ENCODE measurements at regions not wholly inside any gene's neighbourhood (a gene's known extent, or its start where the extent isn't known, plus 50 kb on each side); places are given as distances from the start of the nearest gene placed in this dataset.
"Not testable (repeated sequence)": the region's sequence is repeated elsewhere in the genome, so short reads cannot be mapped to it uniquely, and the experiment has no call there.

DNA sequence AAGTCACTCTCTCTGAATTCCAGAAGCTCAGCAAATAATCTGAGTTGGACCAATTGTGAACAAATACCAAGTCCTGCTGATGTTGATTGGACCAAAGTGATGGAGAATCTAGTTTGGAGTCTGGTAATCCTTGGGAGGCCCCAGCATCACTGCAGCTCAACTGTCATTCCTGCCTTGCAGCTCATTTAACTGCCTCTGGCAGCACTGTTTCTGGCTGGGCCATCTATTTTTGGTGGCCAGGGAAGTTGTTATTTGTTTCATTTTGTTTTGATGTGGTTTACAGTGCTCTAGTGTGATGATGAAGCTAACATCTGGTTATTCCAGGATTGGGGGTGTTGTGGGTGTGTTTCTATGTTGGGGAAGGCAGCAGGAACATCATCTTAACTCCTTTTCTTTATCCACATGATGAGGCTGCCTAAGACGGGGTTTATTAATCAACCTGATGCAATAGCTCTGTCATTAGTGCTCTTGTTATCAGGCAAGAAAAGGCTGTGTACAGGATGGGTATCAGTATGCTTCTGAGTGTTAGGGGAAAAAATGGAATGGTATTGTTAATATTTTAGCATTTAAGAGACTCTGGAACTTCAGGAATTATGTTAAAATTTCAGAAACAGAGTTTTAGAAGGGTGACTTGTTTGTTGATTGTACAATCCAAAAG is 91.7 kb upstream of the SEC22B start:
- TF ChIP-seq, protein P1, sequence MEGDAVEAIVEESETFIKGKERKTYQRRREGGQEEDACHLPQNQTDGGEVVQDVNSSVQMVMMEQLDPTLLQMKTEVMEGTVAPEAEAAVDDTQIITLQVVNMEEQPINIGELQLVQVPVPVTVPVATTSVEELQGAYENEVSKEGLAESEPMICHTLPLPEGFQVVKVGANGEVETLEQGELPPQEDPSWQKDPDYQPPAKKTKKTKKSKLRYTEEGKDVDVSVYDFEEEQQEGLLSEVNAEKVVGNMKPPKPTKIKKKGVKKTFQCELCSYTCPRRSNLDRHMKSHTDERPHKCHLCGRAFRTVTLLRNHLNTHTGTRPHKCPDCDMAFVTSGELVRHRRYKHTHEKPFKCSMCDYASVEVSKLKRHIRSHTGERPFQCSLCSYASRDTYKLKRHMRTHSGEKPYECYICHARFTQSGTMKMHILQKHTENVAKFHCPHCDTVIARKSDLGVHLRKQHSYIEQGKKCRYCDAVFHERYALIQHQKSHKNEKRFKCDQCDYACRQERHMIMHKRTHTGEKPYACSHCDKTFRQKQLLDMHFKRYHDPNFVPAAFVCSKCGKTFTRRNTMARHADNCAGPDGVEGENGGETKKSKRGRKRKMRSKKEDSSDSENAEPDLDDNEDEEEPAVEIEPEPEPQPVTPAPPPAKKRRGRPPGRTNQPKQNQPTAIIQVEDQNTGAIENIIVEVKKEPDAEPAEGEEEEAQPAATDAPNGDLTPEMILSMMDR (conservative IDR thresholded peaks at IDR 0.05; ENCODE audit: low read depth, low read length) = not testable (repeated sequence)
- TF ChIP-seq EZH2 (IDR thresholded peaks at IDR 0.05; ENCODE audit: borderline replicate concordance, low read depth, low read length, poor library complexity, severe bottlenecking) = not testable (repeated sequence)
